Neural cell (in vitro differentiated cells): ENCODE measurements at regions not wholly inside any gene's neighbourhood (a gene's known extent, or its start where the extent isn't known, plus 50 kb on each side); places are given as distances from the start of the nearest gene placed in this dataset.

Experiments
- H2AFZ ChIP-seq: fragments of 200-600, 300-800 bp; sonication (generic), shearing (Covaris generic); 2 replicates; pipeline ENCODE4 v1.6.0; 2014; ENCODE audit warnings: low read depth, mild to moderate bottlenecking, antibody characterized with exemption, low read length, moderate library complexity
- H3F3A ChIP-seq: fragments of 200-600 bp; shearing (Covaris generic); 2 replicates; pipeline ENCODE4 v1.6.1; 2016; ENCODE audit warnings: mild to moderate bottlenecking, moderate library complexity, mixed read lengths, antibody characterized with exemption, low read length; ENCODE audit not compliant: insufficient read depth, poor library complexity, severe bottlenecking
- H3K27ac ChIP-seq: fragments of 200-600, 300-800 bp; sonication (generic), shearing (Covaris generic); 2 replicates; pipeline ENCODE4 v1.5.1; 2014; ENCODE audit warnings: mild to moderate bottlenecking, low read length, moderate library complexity
- H3K27me3 ChIP-seq: fragments of 300-800, 200-600 bp; sonication (generic), shearing (Covaris generic); 2 replicates; pipeline ENCODE4 v1.6.0; 2014; ENCODE audit warnings: mild to moderate bottlenecking, low read depth, low read length, moderate library complexity; ENCODE audit not compliant: insufficient read depth
- H3K36me3 ChIP-seq: fragments of 300-800, 200-600 bp; sonication (generic), shearing (Covaris generic); 2 replicates; pipeline ENCODE4 v1.5.1; 2014; ENCODE audit warnings: mild to moderate bottlenecking, antibody characterized with exemption, low read length, moderate library complexity; ENCODE audit not compliant: insufficient read depth
- H3K4me2 ChIP-seq: fragments of 300-800, 200-600 bp; sonication (generic), shearing (Covaris generic); 2 replicates; pipeline ENCODE4 v1.6.0; 2014; ENCODE audit warnings: mild to moderate bottlenecking, low read length
- H3K4me3 ChIP-seq: fragments of 300-800, 200-600 bp; sonication (generic), shearing (Covaris generic); 2 replicates; pipeline ENCODE4 v1.5.1; 2014; ENCODE audit warnings: mild to moderate bottlenecking, low read length, moderate library complexity
- H3K79me2 ChIP-seq: fragments of 200-600 bp; shearing (Covaris generic); replicated peaks from 2 replicates; pipeline ENCODE4 v1.6.0; 2014; ENCODE audit warnings: mild to moderate bottlenecking, low read length, moderate library complexity; ENCODE audit not compliant: insufficient read depth
- H3K9ac ChIP-seq: fragments of 300-800, 200-600 bp; sonication (generic), shearing (Covaris generic); 2 replicates; pipeline ENCODE4 v1.6.1; 2016; ENCODE audit warnings: mild to moderate bottlenecking, low read length, mixed read lengths
- H3K9me2 ChIP-seq: fragments of 200-600 bp; shearing (Covaris generic); 2 replicates; pipeline ENCODE4 v1.6.1; 2016; ENCODE audit warnings: mild to moderate bottlenecking, low read length, mixed read lengths; ENCODE audit not compliant: insufficient read depth
- H3K9me3 ChIP-seq: fragments of 200-600, 300-800 bp; sonication (generic), shearing (Covaris generic); 2 replicates; pipeline ENCODE4 v1.6.1; 2016; ENCODE audit warnings: mild to moderate bottlenecking, mixed run types, low read length, moderate library complexity, mixed read lengths
- H4K20me1 ChIP-seq: fragments of 200-600 bp; shearing (Covaris generic); 2 replicates; pipeline ENCODE4 v1.6.1; 2016; ENCODE audit warnings: mild to moderate bottlenecking, mixed run types; ENCODE audit not compliant: insufficient read depth
- EP300 ChIP-seq: fragments of 450-650 bp; conservative IDR thresholded peaks from 2 replicates; pipeline ENCODE4 v1.6.1; 2014; ENCODE audit warnings: antibody characterized with exemption, mild to moderate bottlenecking, moderate library complexity; ENCODE audit not compliant: poor library complexity, severe bottlenecking
- EZH2 ChIP-seq: fragments of 200-600, 300-800 bp; shearing (Covaris generic), sonication (generic); IDR thresholded peaks from 2 replicates; pipeline ENCODE4 v1.6.1; 2014; ENCODE audit warnings: antibody characterized with exemption, low read length, borderline replicate concordance, mild to moderate bottlenecking; ENCODE audit not compliant: insufficient read depth, poor library complexity, severe bottlenecking
- MXI1 ChIP-seq: fragments of 450-650 bp; conservative IDR thresholded peaks from 2 replicates; pipeline ENCODE4 v1.6.1; 2014; ENCODE audit warnings: antibody characterized with exemption, mild to moderate bottlenecking; ENCODE audit not compliant: poor library complexity, severe bottlenecking
- POLR2AphosphoS5 ChIP-seq: IDR thresholded peaks from 2 replicates; pipeline ENCODE4 v1.6.1; 2012
- RAD21 ChIP-seq: fragments of 450-650 bp; conservative IDR thresholded peaks from 2 replicates; pipeline ENCODE4 v1.6.1; 2014; ENCODE audit warnings: antibody characterized with exemption, mild to moderate bottlenecking, moderate library complexity
- SMC3 ChIP-seq: fragments of 450-650 bp; conservative IDR thresholded peaks from 2 replicates; pipeline ENCODE4 v1.6.1; 2014; ENCODE audit warnings: antibody characterized with exemption, mild to moderate bottlenecking, moderate library complexity; ENCODE audit not compliant: poor library complexity
- TAF1 ChIP-seq: IDR thresholded peaks from 2 replicates; pipeline ENCODE4 v1.6.1; 2012; ENCODE audit warnings: low read depth
- TF ChIP-seq, protein P1 (sequence below): IDR thresholded peaks from 2 replicates; pipeline ENCODE4 v1.6.1; 2012; ENCODE audit warnings: borderline replicate concordance
- TF ChIP-seq, protein P2 (sequence below): fragments of 450-650 bp; IDR thresholded peaks from 2 replicates; pipeline ENCODE4 v1.5.1; 2014; ENCODE audit warnings: antibody characterized with exemption, mild to moderate bottlenecking, moderate library complexity; ENCODE audit not compliant: poor library complexity, severe bottlenecking

DNA sequence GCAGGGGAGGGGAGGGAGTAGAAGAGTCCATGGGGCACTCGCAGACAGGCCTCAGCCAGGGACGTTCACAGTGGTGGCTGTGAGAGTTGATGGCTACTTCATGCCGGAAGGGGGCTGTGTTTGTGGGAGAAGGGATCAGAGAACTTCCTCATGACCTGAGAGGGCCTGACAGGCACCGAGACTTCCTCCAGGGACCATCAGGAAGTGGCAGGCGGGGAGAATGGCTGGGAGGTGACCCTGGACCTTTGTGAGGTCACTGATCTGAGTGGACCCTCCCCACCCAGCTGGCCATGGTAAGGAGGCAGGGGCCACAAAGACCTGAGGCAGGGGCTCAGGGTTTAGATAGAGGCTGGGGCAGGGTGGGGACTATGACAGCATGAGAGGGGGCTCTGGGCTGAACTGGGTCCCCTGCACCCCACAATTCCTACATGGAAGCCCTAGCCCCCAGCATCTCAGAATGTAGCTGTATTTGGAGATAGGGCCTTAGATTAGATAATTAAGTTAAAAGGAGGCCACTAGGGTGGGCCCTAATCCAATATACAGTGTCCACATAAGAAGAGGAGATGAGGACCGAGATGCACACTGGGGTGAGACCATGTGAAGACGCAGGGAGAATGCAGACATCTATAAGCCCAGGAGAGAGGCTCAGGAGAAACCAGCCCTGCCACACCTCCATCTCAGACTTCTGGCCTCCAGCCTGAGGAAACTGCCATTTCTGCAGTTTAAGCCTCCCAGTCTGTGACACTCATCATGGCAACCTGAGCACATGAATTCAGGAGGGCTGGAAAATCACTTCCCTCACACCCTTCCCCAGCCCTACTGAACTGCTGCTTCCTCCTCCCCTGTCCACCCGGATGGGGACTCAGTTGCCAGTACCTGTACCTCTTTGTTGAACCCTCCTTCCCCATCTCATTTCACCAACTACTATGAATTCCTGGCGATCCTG is 273.9 kb upstream of the ZNF32 start:
- Histone ChIP-seq H3K27ac (no peak overlapping the region), H3K9ac (no peak overlapping the region), H3K9me2 (no peaks in the 10 kb centered on the region), H3K9me3 (no peaks in the 10 kb centered on the region), H3F3A (no peaks in the 10 kb centered on the region), H3K79me2 (no peaks in the 10 kb centered on the region), H3K4me2 (no peak overlapping the region), H4K20me1 (no peaks in the 10 kb centered on the region), H3K27me3 (no peaks in the 10 kb centered on the region), H3K36me3 (no peaks in the 10 kb centered on the region), H3K4me3 (no peak overlapping the region), H2AFZ (no peak overlapping the region)
- TF ChIP-seq TAF1: no peak
- TF ChIP-seq, protein P1, sequence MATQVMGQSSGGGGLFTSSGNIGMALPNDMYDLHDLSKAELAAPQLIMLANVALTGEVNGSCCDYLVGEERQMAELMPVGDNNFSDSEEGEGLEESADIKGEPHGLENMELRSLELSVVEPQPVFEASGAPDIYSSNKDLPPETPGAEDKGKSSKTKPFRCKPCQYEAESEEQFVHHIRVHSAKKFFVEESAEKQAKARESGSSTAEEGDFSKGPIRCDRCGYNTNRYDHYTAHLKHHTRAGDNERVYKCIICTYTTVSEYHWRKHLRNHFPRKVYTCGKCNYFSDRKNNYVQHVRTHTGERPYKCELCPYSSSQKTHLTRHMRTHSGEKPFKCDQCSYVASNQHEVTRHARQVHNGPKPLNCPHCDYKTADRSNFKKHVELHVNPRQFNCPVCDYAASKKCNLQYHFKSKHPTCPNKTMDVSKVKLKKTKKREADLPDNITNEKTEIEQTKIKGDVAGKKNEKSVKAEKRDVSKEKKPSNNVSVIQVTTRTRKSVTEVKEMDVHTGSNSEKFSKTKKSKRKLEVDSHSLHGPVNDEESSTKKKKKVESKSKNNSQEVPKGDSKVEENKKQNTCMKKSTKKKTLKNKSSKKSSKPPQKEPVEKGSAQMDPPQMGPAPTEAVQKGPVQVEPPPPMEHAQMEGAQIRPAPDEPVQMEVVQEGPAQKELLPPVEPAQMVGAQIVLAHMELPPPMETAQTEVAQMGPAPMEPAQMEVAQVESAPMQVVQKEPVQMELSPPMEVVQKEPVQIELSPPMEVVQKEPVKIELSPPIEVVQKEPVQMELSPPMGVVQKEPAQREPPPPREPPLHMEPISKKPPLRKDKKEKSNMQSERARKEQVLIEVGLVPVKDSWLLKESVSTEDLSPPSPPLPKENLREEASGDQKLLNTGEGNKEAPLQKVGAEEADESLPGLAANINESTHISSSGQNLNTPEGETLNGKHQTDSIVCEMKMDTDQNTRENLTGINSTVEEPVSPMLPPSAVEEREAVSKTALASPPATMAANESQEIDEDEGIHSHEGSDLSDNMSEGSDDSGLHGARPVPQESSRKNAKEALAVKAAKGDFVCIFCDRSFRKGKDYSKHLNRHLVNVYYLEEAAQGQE: no peak
- TF ChIP-seq, protein P2, sequence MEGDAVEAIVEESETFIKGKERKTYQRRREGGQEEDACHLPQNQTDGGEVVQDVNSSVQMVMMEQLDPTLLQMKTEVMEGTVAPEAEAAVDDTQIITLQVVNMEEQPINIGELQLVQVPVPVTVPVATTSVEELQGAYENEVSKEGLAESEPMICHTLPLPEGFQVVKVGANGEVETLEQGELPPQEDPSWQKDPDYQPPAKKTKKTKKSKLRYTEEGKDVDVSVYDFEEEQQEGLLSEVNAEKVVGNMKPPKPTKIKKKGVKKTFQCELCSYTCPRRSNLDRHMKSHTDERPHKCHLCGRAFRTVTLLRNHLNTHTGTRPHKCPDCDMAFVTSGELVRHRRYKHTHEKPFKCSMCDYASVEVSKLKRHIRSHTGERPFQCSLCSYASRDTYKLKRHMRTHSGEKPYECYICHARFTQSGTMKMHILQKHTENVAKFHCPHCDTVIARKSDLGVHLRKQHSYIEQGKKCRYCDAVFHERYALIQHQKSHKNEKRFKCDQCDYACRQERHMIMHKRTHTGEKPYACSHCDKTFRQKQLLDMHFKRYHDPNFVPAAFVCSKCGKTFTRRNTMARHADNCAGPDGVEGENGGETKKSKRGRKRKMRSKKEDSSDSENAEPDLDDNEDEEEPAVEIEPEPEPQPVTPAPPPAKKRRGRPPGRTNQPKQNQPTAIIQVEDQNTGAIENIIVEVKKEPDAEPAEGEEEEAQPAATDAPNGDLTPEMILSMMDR: no peak
- no peak for TF ChIP-seq SMC3
- TF ChIP-seq RAD21: no peak

- TF ChIP-seq, protein P1: no peak
- TF ChIP-seq SMC3 (no peak), MXI1 (no peak), POLR2AphosphoS5 (no peak), TAF1 (no peak), EZH2 (no peak), EP300 (no peak)
- TF ChIP-seq, protein P2: no peak
- no peaks in the 10 kb centered on the region for H3K9me2 ChIP-seq
Observed at GRCh38 chr10:43921881-43922280, 273.2 kb upstream of the ZNF32 start.

More at GRCh38 chr10:43921881-43922280, 273.2 kb upstream of the ZNF32 start:
- no peak overlapping the region for H3K9ac ChIP-seq
- H3K4me2 ChIP-seq: no peak overlapping the region
- H4K20me1 ChIP-seq: no peaks in the 10 kb centered on the region
- H3K27me3 ChIP-seq: no peaks in the 10 kb centered on the region
- no peaks in the 10 kb centered on the region for H3F3A ChIP-seq
- no peaks in the 10 kb centered on the region for H3K79me2 ChIP-seq
- no peak overlapping the region for H3K4me3 ChIP-seq
- no peak overlapping the region for H3K27ac ChIP-seq
- no peaks in the 10 kb centered on the region for H3K36me3 ChIP-seq
- no peaks in the 10 kb centered on the region for H3K9me3 ChIP-seq
- no peak overlapping the region for H2AFZ ChIP-seq
